ENCODE measurements at regions not wholly inside any gene's neighbourhood (a gene's known extent, or its start where the extent isn't known, plus 50 kb on each side); places are given as distances from the start of the nearest gene placed in this dataset.

DNA sequence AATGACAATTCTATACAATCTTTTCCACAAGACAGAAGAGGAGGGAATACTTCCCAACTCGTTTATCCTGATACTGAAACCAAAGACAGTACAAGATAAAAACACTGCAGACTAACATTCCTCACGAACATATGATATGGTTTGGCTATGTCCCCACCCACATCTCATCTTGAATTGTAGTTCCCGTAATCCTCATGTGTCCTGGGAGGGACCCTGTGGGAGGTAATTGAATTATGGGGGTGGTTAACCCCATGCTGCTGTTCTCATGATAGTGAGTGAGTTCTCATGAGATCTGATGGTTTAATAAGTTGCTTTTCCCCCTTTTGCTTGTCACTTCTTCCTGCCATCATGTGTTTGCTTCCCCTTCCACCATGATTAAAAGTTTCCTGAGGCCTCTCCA is 83.9 kb upstream of the PROK2 start:
- no peaks in the 10 kb centered on the region for H3K9me3 ChIP-seq (ENCODE audit: control insufficient read depth, low read depth, low read length)
- no peaks in the 10 kb centered on the region; a peak in 1 of 7 replicates for H3K36me3 Mint-ChIP-seq (ENCODE audit: insufficient read depth in 1 of 3, low read depth in 3 of 3)
- 0 out of 7 replicates have a peak overlapping the region, but pooled peaks of 1 of the 3 experiments have one; percentile 41 for H3K27ac Mint-ChIP-seq

More for the DNA sequence above, 83.9 kb upstream of the PROK2 start:
- H3K4me1 ChIP-seq (ENCODE audit: insufficient read depth, low read length): peaks cover under 1% of the 10 kb centered on the region; the same call in 1 of the 2 replicates
- no peak overlapping the region for H3K18ac ChIP-seq (ENCODE audit: insufficient read length, low read depth, low read length)
- no peaks in the 10 kb centered on the region for H3K79me1 ChIP-seq (ENCODE audit: insufficient read depth, low read depth, low read length, poor library complexity, severe bottlenecking)
- no peaks in the 10 kb centered on the region for H3K79me2 ChIP-seq (ENCODE audit: insufficient read depth, low read length)
- H3K27ac ChIP-seq (ENCODE audit: insufficient read length, low read depth, low read length): no peak overlapping the region
- no peak overlapping the region for H4K5ac ChIP-seq (ENCODE audit: insufficient read length, low read depth, low read length)
- H4K20me1 ChIP-seq (ENCODE audit: control insufficient read depth, insufficient read depth, insufficient read length): no peaks in the 10 kb centered on the region
- no peak overlapping the region for H3K4me2 ChIP-seq (ENCODE audit: insufficient read depth, insufficient read length, low read length)
- H3K27me3 ChIP-seq (ENCODE audit: insufficient read depth, low read length): no peaks in the 10 kb centered on the region
- no peak overlapping the region for H3K23ac ChIP-seq (ENCODE audit: insufficient read length, low read depth, low read length)
- Mint-ChIP-seq H3K4me1 (peaks cover 27 to 28% of the 10 kb centered on the region in 2 experiments), H3K27me3 (ENCODE audit: low read depth) (no peaks in the 10 kb centered on the region), H3K9me3 (peaks cover 0 to 7% of the 10 kb centered on the region in 2 experiments; a peak in 1 of 5 replicates), H3K4me3 (no peak overlapping the region)
- H3K23me2 ChIP-seq (ENCODE audit: insufficient read length, low read depth, low read length, poor library complexity, severe bottlenecking): no peaks in the 10 kb centered on the region
- DNase-seq: no peak
- H2AFZ ChIP-seq (ENCODE audit: low read length): no peak overlapping the region
- H2BK5ac ChIP-seq (ENCODE audit: insufficient read length, low read length): no peak overlapping the region
- H4K8ac ChIP-seq (replicated peaks; ENCODE audit: insufficient read length, low read depth, low read length): no peak overlapping the region
- no peak overlapping the region for H2BK15ac ChIP-seq (ENCODE audit: low read depth, low read length)
- WGBS (ENCODE audit: extremely low coverage, insufficient read length, low lambda C conversion rate): no CpG with 5 or more reads among the region's 3 CpGs
- H2AK5ac ChIP-seq (ENCODE audit: insufficient read length, low read length): no peak overlapping the region
- no peak overlapping the region for H2BK20ac ChIP-seq (ENCODE audit: low read depth, low read length, poor library complexity, severe bottlenecking)
- H3K56ac ChIP-seq (ENCODE audit: insufficient read length, low read depth, low read length): no peak overlapping the region
- H2BK120ac ChIP-seq (ENCODE audit: low read depth, low read length, poor library complexity, severe bottlenecking): no peak overlapping the region
- no peak overlapping the region for H4K91ac ChIP-seq (ENCODE audit: insufficient read length, low read depth, low read length)
- no peak overlapping the region for H3K4ac ChIP-seq (ENCODE audit: low read depth, low read length)
- TF ChIP-seq, protein P1, sequence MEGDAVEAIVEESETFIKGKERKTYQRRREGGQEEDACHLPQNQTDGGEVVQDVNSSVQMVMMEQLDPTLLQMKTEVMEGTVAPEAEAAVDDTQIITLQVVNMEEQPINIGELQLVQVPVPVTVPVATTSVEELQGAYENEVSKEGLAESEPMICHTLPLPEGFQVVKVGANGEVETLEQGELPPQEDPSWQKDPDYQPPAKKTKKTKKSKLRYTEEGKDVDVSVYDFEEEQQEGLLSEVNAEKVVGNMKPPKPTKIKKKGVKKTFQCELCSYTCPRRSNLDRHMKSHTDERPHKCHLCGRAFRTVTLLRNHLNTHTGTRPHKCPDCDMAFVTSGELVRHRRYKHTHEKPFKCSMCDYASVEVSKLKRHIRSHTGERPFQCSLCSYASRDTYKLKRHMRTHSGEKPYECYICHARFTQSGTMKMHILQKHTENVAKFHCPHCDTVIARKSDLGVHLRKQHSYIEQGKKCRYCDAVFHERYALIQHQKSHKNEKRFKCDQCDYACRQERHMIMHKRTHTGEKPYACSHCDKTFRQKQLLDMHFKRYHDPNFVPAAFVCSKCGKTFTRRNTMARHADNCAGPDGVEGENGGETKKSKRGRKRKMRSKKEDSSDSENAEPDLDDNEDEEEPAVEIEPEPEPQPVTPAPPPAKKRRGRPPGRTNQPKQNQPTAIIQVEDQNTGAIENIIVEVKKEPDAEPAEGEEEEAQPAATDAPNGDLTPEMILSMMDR (conservative IDR thresholded peaks at IDR 0.05): no peak
- H2BK12ac ChIP-seq (ENCODE audit: insufficient read length, low read depth, low read length): no peak overlapping the region
- no peak overlapping the region for H3K14ac ChIP-seq (ENCODE audit: insufficient read depth, low read length)
- no peak overlapping the region for H3K9ac ChIP-seq (ENCODE audit: extremely low read depth, insufficient read length, low read length)
- no peak overlapping the region for H3T11ph ChIP-seq (ENCODE audit: low read length)

Data from H9 (cell line).